AG04449 (cell line): ENCODE measurements at regions not wholly inside any gene's neighbourhood (a gene's known extent, or its start where the extent isn't known, plus 50 kb on each side); places are given as distances from the start of the nearest gene placed in this dataset.

Source experiments
- CTCF ChIA-PET: fragments of 350-600 bp; formaldehyde crosslinking; extraction: SDS; loops from one replicate; lab custom pipeline; 2021; ENCODE audit warnings: antibody characterized with exemption; lab: Yijun Ruan, JAX
- POLR2A ChIA-PET: fragments of 400-600, 350-600 bp; formaldehyde crosslinking; extraction: SDS; loops from one replicate; lab custom pipeline; 2020; ENCODE audit warnings: antibody characterized with exemption, inconsistent platforms; lab: Yijun Ruan, JAX
- DNase-seq: peaks from one replicate; pipeline ENCODE4 v3.0.0-alpha.2; 2010; ENCODE audit warnings: low read depth, low spot score
- H3K4me3 ChIP-seq: 2 replicates; pipeline ENCODE4 v1.5.1; 2011; ENCODE audit warnings: low read depth, mild to moderate bottlenecking, control low read depth, low read length
- CTCF ChIP-seq: IDR thresholded peaks from one replicate; pipeline ENCODE4 v1.5.1; 2011; ENCODE audit warnings: mild to moderate bottlenecking, moderate library complexity, low read length, control low read depth, inconsistent platforms; ENCODE audit not compliant: insufficient read depth; ENCODE audit errors: missing control alignments

- DNase-seq: no peak
- ChIA-PET POLR2A (no interaction called here), CTCF (no interaction called here)
- no peak for TF ChIP-seq CTCF
- H3K4me3 ChIP-seq: no peak overlapping the region
Observed at GRCh38 chr7:391961-392524, 102.1 kb downstream of the FOXL3 start.

- DNase-seq: no peak
- TF ChIP-seq CTCF: no peak
- ChIA-PET POLR2A (no interaction called here), CTCF (no interaction called here)
- H3K4me3 ChIP-seq: no peak overlapping the region
Observed at GRCh38 chr7:392822-393221, 102.9 kb downstream of the FOXL3 start.

- ChIA-PET CTCF (no interaction called here), POLR2A (no interaction called here)
- no peak for TF ChIP-seq CTCF
- H3K4me3 ChIP-seq: no peak overlapping the region
- no peak for DNase-seq
Observed at GRCh38 chr7:395643-396042, 105.7 kb downstream of the FOXL3 start.

GRCh38 chr7:398888-399287 is 108.9 kb downstream of the FOXL3 start:
- CTCF ChIA-PET: no interaction called here
- TF ChIP-seq CTCF: no peak
- DNase-seq: no peak
- H3K4me3 ChIP-seq: no peak overlapping the region
- POLR2A ChIA-PET: no interaction called here

GRCh38 chr7:400901-401485 is 111.0 kb downstream of the FOXL3 start:
- POLR2A ChIA-PET: no interaction called here
- no peak for DNase-seq
- TF ChIP-seq CTCF: no peak
- no peak overlapping the region for H3K4me3 ChIP-seq
- CTCF ChIA-PET: no interaction called here

- no peak overlapping the region for H3K4me3 ChIP-seq
- ChIA-PET CTCF (no interaction called here), POLR2A (no interaction called here)
- no peak for DNase-seq
- TF ChIP-seq CTCF: no peak
Observed at GRCh38 chr7:401495-401894, 111.5 kb downstream of the FOXL3 start.
